NB4 (cell line): ENCODE measurements at regions not wholly inside any gene's neighbourhood (a gene's known extent, or its start where the extent isn't known, plus 50 kb on each side); places are given as distances from the start of the nearest gene placed in this dataset.

Experiments used
- POLR2A ChIP-seq: IDR thresholded peaks from 2 replicates; pipeline ENCODE4 v1.6.1; 2011; ENCODE audit warnings: mild to moderate bottlenecking; ENCODE audit not compliant: insufficient read length; ENCODE audit errors: extremely low read depth
- TF ChIP-seq, protein P1 (sequence below): IDR thresholded peaks from one replicate; pipeline ENCODE4 v1.5.1; 2012; ENCODE audit warnings: low read depth, low read length

DNA sequence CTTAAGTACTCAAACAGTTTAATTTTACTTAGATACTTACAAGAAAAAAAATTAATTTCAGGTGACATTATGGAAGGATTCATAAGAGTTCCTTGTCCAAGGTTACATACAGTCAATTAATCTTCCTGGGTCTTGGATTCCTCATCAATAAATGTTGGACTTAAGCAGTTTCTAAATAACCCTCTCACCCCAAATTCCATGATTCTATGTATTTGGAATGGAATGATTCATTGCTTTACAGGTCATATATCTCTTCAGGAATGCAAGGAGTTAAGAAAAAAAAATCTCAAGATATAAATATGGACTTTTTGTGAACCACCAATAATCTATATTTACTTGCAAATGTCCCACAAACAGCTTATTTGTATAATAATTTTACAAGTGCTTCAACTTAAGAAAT lies 84.2 kb upstream of the BMP4 start:
- TF ChIP-seq POLR2A = no peak
- TF ChIP-seq, protein P1, sequence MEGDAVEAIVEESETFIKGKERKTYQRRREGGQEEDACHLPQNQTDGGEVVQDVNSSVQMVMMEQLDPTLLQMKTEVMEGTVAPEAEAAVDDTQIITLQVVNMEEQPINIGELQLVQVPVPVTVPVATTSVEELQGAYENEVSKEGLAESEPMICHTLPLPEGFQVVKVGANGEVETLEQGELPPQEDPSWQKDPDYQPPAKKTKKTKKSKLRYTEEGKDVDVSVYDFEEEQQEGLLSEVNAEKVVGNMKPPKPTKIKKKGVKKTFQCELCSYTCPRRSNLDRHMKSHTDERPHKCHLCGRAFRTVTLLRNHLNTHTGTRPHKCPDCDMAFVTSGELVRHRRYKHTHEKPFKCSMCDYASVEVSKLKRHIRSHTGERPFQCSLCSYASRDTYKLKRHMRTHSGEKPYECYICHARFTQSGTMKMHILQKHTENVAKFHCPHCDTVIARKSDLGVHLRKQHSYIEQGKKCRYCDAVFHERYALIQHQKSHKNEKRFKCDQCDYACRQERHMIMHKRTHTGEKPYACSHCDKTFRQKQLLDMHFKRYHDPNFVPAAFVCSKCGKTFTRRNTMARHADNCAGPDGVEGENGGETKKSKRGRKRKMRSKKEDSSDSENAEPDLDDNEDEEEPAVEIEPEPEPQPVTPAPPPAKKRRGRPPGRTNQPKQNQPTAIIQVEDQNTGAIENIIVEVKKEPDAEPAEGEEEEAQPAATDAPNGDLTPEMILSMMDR = no peak
